Panc1 (cell line): ENCODE measurements at regions not wholly inside any gene's neighbourhood (a gene's known extent, or its start where the extent isn't known, plus 50 kb on each side); places are given as distances from the start of the nearest gene placed in this dataset.

ENCODE experiments used
- POLR2AphosphoS5 ChIP-seq: IDR thresholded peaks from 2 replicates; pipeline ENCODE4 v1.6.1; 2012; ENCODE audit warnings: mild to moderate bottlenecking, low read depth, low read length, moderate library complexity
- SIN3A ChIP-seq: IDR thresholded peaks from 2 replicates; pipeline ENCODE4 v1.6.1; 2012; ENCODE audit warnings: low read depth, mild to moderate bottlenecking, low read length, moderate library complexity, borderline replicate concordance; ENCODE audit not compliant: insufficient read depth
- TCF7L2 ChIP-seq: IDR thresholded peaks from 2 replicates; pipeline ENCODE4 v1.6.1; 2011; ENCODE audit warnings: mild to moderate bottlenecking, low read depth, low read length, inconsistent platforms
- TF ChIP-seq, protein P1 (sequence below), 2 experiments: IDR thresholded peaks; 2 replicates each; pipeline ENCODE4 v1.6.1; 2011 to 2012; ENCODE audit warnings: low read depth in 2 of 2, control low read depth in 1 of 2, low read length in 1 of 2, mild to moderate bottlenecking in 1 of 2, moderate library complexity in 1 of 2; ENCODE audit not compliant: insufficient read depth in 1 of 2
- TF ChIP-seq, protein P2 (sequence below): fragments of 450-650 bp; IDR thresholded peaks from 2 replicates; pipeline ENCODE4 v1.5.1; 2017; ENCODE audit warnings: mild to moderate bottlenecking

DNA sequence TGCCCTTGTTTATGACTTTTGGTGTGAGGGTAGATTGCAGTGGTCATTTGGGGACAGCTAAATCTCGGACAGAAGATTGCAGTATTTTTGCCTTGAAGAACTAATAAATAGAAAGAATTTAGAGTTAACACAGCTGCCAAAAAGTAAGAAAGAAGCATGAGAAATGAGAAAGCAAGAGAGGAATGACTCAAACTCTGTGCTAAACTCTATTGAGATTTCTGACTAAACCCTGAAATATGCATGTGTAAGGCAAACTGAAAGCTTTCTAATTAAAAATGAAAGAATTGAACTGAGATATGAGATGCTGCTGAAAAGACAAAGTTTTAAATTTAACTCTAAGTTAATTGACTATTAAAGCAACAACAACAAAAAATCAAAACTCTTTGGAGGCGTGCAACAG, 791.3 kb downstream of the RAB28 start:
- TF ChIP-seq, protein P1, sequence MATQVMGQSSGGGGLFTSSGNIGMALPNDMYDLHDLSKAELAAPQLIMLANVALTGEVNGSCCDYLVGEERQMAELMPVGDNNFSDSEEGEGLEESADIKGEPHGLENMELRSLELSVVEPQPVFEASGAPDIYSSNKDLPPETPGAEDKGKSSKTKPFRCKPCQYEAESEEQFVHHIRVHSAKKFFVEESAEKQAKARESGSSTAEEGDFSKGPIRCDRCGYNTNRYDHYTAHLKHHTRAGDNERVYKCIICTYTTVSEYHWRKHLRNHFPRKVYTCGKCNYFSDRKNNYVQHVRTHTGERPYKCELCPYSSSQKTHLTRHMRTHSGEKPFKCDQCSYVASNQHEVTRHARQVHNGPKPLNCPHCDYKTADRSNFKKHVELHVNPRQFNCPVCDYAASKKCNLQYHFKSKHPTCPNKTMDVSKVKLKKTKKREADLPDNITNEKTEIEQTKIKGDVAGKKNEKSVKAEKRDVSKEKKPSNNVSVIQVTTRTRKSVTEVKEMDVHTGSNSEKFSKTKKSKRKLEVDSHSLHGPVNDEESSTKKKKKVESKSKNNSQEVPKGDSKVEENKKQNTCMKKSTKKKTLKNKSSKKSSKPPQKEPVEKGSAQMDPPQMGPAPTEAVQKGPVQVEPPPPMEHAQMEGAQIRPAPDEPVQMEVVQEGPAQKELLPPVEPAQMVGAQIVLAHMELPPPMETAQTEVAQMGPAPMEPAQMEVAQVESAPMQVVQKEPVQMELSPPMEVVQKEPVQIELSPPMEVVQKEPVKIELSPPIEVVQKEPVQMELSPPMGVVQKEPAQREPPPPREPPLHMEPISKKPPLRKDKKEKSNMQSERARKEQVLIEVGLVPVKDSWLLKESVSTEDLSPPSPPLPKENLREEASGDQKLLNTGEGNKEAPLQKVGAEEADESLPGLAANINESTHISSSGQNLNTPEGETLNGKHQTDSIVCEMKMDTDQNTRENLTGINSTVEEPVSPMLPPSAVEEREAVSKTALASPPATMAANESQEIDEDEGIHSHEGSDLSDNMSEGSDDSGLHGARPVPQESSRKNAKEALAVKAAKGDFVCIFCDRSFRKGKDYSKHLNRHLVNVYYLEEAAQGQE (IDR thresholded peaks at IDR 0.05; ENCODE audit: insufficient read depth in 1 of 2, low read depth in 2 of 2, low read length in 1 of 2), result no peak
- TF ChIP-seq, protein P2, sequence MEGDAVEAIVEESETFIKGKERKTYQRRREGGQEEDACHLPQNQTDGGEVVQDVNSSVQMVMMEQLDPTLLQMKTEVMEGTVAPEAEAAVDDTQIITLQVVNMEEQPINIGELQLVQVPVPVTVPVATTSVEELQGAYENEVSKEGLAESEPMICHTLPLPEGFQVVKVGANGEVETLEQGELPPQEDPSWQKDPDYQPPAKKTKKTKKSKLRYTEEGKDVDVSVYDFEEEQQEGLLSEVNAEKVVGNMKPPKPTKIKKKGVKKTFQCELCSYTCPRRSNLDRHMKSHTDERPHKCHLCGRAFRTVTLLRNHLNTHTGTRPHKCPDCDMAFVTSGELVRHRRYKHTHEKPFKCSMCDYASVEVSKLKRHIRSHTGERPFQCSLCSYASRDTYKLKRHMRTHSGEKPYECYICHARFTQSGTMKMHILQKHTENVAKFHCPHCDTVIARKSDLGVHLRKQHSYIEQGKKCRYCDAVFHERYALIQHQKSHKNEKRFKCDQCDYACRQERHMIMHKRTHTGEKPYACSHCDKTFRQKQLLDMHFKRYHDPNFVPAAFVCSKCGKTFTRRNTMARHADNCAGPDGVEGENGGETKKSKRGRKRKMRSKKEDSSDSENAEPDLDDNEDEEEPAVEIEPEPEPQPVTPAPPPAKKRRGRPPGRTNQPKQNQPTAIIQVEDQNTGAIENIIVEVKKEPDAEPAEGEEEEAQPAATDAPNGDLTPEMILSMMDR, result no peak
- TF ChIP-seq SIN3A (no peak), POLR2AphosphoS5 (no peak), TCF7L2 (no peak)
